CD4-positive, alpha-beta T cell treated with Interleukin-21 for 1 hour (primary cell): ENCODE measurements at regions not wholly inside any gene's neighbourhood (a gene's known extent, or its start where the extent isn't known, plus 50 kb on each side); places are given as distances from the start of the nearest gene placed in this dataset.
"Not testable (repeated sequence)": the region's sequence is repeated elsewhere in the genome, so short reads cannot be mapped to it uniquely, and the experiment has no call there.

Experiments
- DNase-seq: peaks from one replicate; pipeline ENCODE4 v3.0.0-alpha.2; 2020

- no peak for DNase-seq
Measured at GRCh38 chr2:18065249-18065648, 186.8 kb downstream of the KCNS3 start.

- no peak for DNase-seq
Measured at GRCh38 chr2:18063826-18064470, 185.5 kb downstream of the KCNS3 start.

GRCh38 chr2:18062892-18063291, 184.4 kb downstream of the KCNS3 start:
- DNase-seq, result no peak

GRCh38 chr2:18061717-18062116, 183.2 kb downstream of the KCNS3 start:
- DNase-seq, result no peak

- no peak for DNase-seq
Measured at GRCh38 chr2:18057657-18058056, 179.2 kb downstream of the KCNS3 start.

GRCh38 chr2:18055290-18055689, 176.8 kb downstream of the KCNS3 start:
- DNase-seq, result no peak

GRCh38 chr2:18050001-18050400, 171.5 kb downstream of the KCNS3 start:
- no peak for DNase-seq

GRCh38 chr2:18049325-18049724, 170.9 kb downstream of the KCNS3 start:
- no peak for DNase-seq

- no peak for DNase-seq
Measured at GRCh38 chr2:18047896-18048657, 169.6 kb downstream of the KCNS3 start.

GRCh38 chr2:18047213-18047611, 168.7 kb downstream of the KCNS3 start:
- DNase-seq, result no peak

GRCh38 chr2:18046558-18047212, 168.2 kb downstream of the KCNS3 start:
- no peak for DNase-seq

- DNase-seq, result no peak
Measured at GRCh38 chr2:18046017-18046416, 167.6 kb downstream of the KCNS3 start.

GRCh38 chr2:18045230-18045629, 166.8 kb downstream of the KCNS3 start:
- DNase-seq, result no peak

GRCh38 chr2:18017381-18017780, 138.9 kb downstream of the KCNS3 start:
- DNase-seq, result not testable (repeated sequence)

- DNase-seq, result no peak
Measured at GRCh38 chr2:18009891-18010290, 131.4 kb downstream of the KCNS3 start.

- DNase-seq, result no peak
Measured at GRCh38 chr2:18005411-18005810, 126.9 kb downstream of the KCNS3 start.

- no peak for DNase-seq
Measured at GRCh38 chr2:18001671-18002070, 123.2 kb downstream of the KCNS3 start.

GRCh38 chr2:17996978-17997377, 118.5 kb downstream of the KCNS3 start:
- DNase-seq, result no peak

GRCh38 chr2:17995593-17995992, 117.1 kb downstream of the KCNS3 start:
- no peak for DNase-seq
